Uterus (tissue), 3 donors: ENCODE measurements at regions not wholly inside any gene's neighbourhood (a gene's known extent, or its start where the extent isn't known, plus 50 kb on each side); places are given as distances from the start of the nearest gene placed in this dataset.

Source experiments
- DNase-seq, 2 donors: peaks; one replicate each; pipeline ENCODE4 v3.0.0-alpha.2; 2019 to 2020
- H3K27ac ChIP-seq, 2 donors: fragments of 200-600 bp; sonication (generic); 1 replicate in 1 of 2; 2 replicates in 1 of 2; pipeline ENCODE4 v1.5.1; 2016 to 2018
- H3K27me3 ChIP-seq, 2 donors: fragments of 200-600 bp; sonication (generic); one replicate each; pipeline ENCODE4 v1.5.1; 2018 to 2019; ENCODE audit warnings: control low read depth in 1 of 2
- H3K36me3 ChIP-seq, 2 donors: fragments of 200-600 bp; sonication (generic); one replicate each; pipeline ENCODE4 v1.5.1; 2019; ENCODE audit warnings: control low read depth in 1 of 2
- H3K4me1 ChIP-seq, 2 donors: fragments of 200-600 bp; sonication (generic); one replicate each; pipeline ENCODE4 v1.5.1; 2018 to 2019; ENCODE audit warnings: control low read depth in 1 of 2
- H3K4me3 ChIP-seq, 2 donors: fragments of 200-600 bp; sonication (generic); 1 replicate in 1 of 2; 2 replicates in 1 of 2; pipeline ENCODE4 v1.5.1; 2018 to 2019; ENCODE audit warnings: mild to moderate bottlenecking in 1 of 2
- H3K9me3 ChIP-seq, 2 donors: fragments of 200-600 bp; sonication (generic); one replicate each; pipeline ENCODE4 v1.5.1; 2019; ENCODE audit warnings: control low read depth in 1 of 2
- POLR2A ChIP-seq, 2 donors: fragments of 450-650 bp; IDR thresholded peaks; one replicate each; pipeline ENCODE4 v1.6.1; 2016; ENCODE audit warnings: antibody characterized with exemption in 2 of 2, mild to moderate bottlenecking in 1 of 2, moderate library complexity in 1 of 2
- intact Hi-C: fragments of 100-400 bp; cut with DNase I; formaldehyde crosslinking; loops from one replicate; pipeline ENCODE4 v1.15.1; 2023; ENCODE audit warnings: low total_unique reads
- TF ChIP-seq, protein P1 (sequence below), 4 experiments: fragments of 200-600 bp in 2 of 4; fragments of 450-650 bp in 2 of 4; sonication (generic) in 2 of 4; IDR thresholded peaks; one replicate each; pipeline ENCODE4 v1.5.1; 2016 to 2019; ENCODE audit warnings: antibody characterized with exemption in 4 of 4, mild to moderate bottlenecking in 2 of 4, moderate library complexity in 1 of 4
- donor health status: DM: yes; HTN: yes; CAD: no.

DNA sequence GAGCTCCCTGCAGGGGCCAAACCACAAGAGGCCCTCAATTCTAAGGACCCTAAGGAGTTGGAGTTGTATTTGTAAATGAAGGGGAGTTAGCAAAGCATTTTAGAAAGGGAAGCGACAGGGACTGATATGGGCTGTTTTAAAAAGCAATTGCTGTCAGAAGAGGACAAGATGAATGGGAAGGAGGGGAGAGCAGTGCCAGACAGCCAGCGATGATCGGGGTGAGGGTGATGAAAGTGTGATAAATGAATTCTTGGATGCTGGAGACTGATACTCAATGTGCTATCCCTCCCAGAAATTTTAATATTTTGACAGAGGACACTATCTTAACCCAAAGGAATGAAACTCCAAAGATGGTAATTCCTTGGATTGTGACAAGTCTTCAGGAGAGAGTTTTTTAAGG lies 289.2 kb downstream of the CLIC5 start:
- TF ChIP-seq POLR2A (IDR thresholded peaks at IDR 0.05): no peak
- TF ChIP-seq, protein P1, sequence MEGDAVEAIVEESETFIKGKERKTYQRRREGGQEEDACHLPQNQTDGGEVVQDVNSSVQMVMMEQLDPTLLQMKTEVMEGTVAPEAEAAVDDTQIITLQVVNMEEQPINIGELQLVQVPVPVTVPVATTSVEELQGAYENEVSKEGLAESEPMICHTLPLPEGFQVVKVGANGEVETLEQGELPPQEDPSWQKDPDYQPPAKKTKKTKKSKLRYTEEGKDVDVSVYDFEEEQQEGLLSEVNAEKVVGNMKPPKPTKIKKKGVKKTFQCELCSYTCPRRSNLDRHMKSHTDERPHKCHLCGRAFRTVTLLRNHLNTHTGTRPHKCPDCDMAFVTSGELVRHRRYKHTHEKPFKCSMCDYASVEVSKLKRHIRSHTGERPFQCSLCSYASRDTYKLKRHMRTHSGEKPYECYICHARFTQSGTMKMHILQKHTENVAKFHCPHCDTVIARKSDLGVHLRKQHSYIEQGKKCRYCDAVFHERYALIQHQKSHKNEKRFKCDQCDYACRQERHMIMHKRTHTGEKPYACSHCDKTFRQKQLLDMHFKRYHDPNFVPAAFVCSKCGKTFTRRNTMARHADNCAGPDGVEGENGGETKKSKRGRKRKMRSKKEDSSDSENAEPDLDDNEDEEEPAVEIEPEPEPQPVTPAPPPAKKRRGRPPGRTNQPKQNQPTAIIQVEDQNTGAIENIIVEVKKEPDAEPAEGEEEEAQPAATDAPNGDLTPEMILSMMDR (IDR thresholded peaks at IDR 0.05): no peak
- Histone ChIP-seq H3K27me3 (no peaks in the 10 kb centered on the region), H3K36me3 (no peaks in the 10 kb centered on the region), H3K4me3 (no peak overlapping the region), H3K27ac (no peak overlapping the region), H3K9me3 (no peaks in the 10 kb centered on the region), H3K4me1 (no peaks in the 10 kb centered on the region)
- no peak for DNase-seq
- intact Hi-C loops: no loop called here

GRCh38 chr6:45724511-45724910 lies 291.1 kb downstream of the CLIC5 start:
- no peak for DNase-seq
- Histone ChIP-seq H3K9me3 (no peaks in the 10 kb centered on the region), H3K4me1 (no peaks in the 10 kb centered on the region), H3K4me3 (no peak overlapping the region), H3K27ac (no peak overlapping the region), H3K27me3 (no peaks in the 10 kb centered on the region), H3K36me3 (no peaks in the 10 kb centered on the region)
- intact Hi-C loops: no loop called here
- TF ChIP-seq POLR2A (IDR thresholded peaks at IDR 0.05): no peak
- TF ChIP-seq, protein P1 (IDR thresholded peaks at IDR 0.05): no peak

- no peaks in the 10 kb centered on the region for H3K4me1 ChIP-seq
- intact Hi-C loops: no loop called here
- no peak for TF ChIP-seq POLR2A (IDR thresholded peaks at IDR 0.05)
- TF ChIP-seq, protein P1 (IDR thresholded peaks at IDR 0.05): no peak
- H3K27me3 ChIP-seq: no peaks in the 10 kb centered on the region
- no peak overlapping the region for H3K4me3 ChIP-seq
- DNase-seq: no peak
- H3K27ac ChIP-seq: no peak overlapping the region
- no peaks in the 10 kb centered on the region for H3K9me3 ChIP-seq
- no peaks in the 10 kb centered on the region for H3K36me3 ChIP-seq
Observed at GRCh38 chr6:45724027-45724426, 291.6 kb downstream of the CLIC5 start.

DNA sequence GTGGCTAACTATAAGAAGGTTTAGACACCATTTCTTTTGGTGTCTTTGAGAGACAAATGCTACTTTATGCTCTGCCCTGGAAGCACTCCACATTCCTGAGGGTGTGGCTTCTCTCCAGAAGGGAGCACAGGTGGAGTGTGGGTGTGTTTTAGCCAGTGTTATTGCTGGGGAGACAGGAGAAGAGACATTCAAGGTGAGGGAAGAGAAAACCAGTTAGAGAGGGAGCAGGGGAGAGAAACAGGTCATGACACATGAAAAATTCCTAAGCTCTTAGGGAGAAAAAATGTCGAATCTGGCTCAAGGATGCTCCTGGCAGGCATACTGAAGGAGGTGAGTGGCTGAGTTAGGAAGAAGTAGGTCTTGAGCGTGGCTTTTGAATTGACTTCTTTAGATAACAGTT lies 292.8 kb downstream of the CLIC5 start:
- H3K4me1 ChIP-seq: no peaks in the 10 kb centered on the region

DNA sequence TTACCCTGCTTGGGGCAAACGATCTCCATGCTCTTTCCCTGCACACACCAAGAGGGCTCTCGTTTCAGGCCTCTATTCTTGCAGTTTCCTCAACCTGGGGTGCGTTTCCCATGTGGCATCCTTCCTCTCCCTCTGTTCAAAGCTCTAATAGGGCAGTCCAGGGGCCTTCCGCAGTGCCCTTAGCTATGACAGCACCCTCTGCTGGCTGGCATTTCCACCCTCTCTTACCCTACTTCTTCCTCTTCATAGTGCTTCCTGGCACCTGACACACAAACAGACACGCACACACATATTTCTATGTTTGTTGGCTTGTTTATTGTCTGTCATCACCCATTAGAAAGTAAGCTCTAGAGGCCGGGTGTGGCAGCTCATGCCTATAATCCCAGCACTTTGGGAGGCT lies 294.0 kb downstream of the CLIC5 start:
- no peaks in the 10 kb centered on the region for H3K36me3 ChIP-seq
- H3K27ac ChIP-seq: no peak overlapping the region
- intact Hi-C loops: no loop called here
- no peaks in the 10 kb centered on the region for H3K9me3 ChIP-seq
- no peak overlapping the region for H3K4me3 ChIP-seq
- DNase-seq: no peak
- no peaks in the 10 kb centered on the region for H3K27me3 ChIP-seq
- TF ChIP-seq, protein P1 (IDR thresholded peaks at IDR 0.05): no peak
- no peak for TF ChIP-seq POLR2A (IDR thresholded peaks at IDR 0.05)
- H3K4me1 ChIP-seq: no peaks in the 10 kb centered on the region

More for the DNA sequence above, 292.8 kb downstream of the CLIC5 start:
- H3K27me3 ChIP-seq: no peaks in the 10 kb centered on the region
- no peaks in the 10 kb centered on the region for H3K9me3 ChIP-seq
- intact Hi-C loops: no loop called here
- no peak for DNase-seq
- no peak for TF ChIP-seq POLR2A (IDR thresholded peaks at IDR 0.05)
- TF ChIP-seq, protein P1 (IDR thresholded peaks at IDR 0.05): no peak
- H3K4me3 ChIP-seq: no peak overlapping the region
- H3K27ac ChIP-seq: no peak overlapping the region
- H3K36me3 ChIP-seq: no peaks in the 10 kb centered on the region
